Ovary (tissue), 7 donors: ENCODE measurements at regions not wholly inside any gene's neighbourhood (a gene's known extent, or its start where the extent isn't known, plus 50 kb on each side); places are given as distances from the start of the nearest gene placed in this dataset.

Experiments used
- DNase-seq, 5 donors: peaks; one replicate each; pipeline ENCODE4 v3.0.0-alpha.2; 2019 to 2020
- H3K27ac ChIP-seq, 2 donors: fragments of 200-600 bp; one replicate each; pipeline versions ENCODE4 v1.5.1 to v1.8.0; 2019 to 2022
- H3K27me3 ChIP-seq: fragments of 200-600 bp; one replicate; pipeline ENCODE4 v1.8.0; 2022
- H3K36me3 ChIP-seq: fragments of 200-600 bp; sonication (generic); one replicate; pipeline ENCODE4 v1.5.1; 2019
- H3K4me1 ChIP-seq: one replicate; pipeline ENCODE4 v1.8.1; 2013; ENCODE audit warnings: mild to moderate bottlenecking, moderate library complexity; ENCODE audit not compliant: insufficient read depth
- H3K4me3 ChIP-seq: fragments of 200-600 bp; sonication (generic); one replicate; pipeline ENCODE4 v1.5.1; 2017
- H3K9me3 ChIP-seq, 2 donors: fragments of 200-600 bp in 1 of 2; sonication (generic) in 1 of 2; one replicate each; pipeline versions ENCODE4 v1.5.1 to v1.8.1; 2013 to 2019; ENCODE audit warnings: mild to moderate bottlenecking in 1 of 2, moderate library complexity in 1 of 2
- EP300 ChIP-seq: sonication (generic); formaldehyde crosslinking; IDR thresholded peaks from one replicate; pipeline ENCODE4 v1.6.1; 2017; ENCODE audit warnings: antibody characterized with exemption
- POLR2A ChIP-seq: fragments of 450-650 bp; IDR thresholded peaks from one replicate; pipeline ENCODE4 v1.6.1; 2017; ENCODE audit warnings: antibody characterized with exemption, mild to moderate bottlenecking, moderate library complexity
- WGBS, 3 donors: extraction: QIAGEN DNeasy Blood & Tissue Kit in 1 of 3; methylation state at CpG; one replicate each; pipeline versions ENCODE4 v1.1.5 to v1.1.7; 2013 to 2017; 5-methylcytosine and 5-hydroxymethylcytosine counted together
- intact Hi-C, 4 donors: fragments of 100-400 bp; cut with DNase I; formaldehyde crosslinking; loops; one replicate each; pipeline versions ENCODE4 v1.11.0 to v1.15.1; 2022 to 2023
- TF ChIP-seq, protein P1 (sequence below), 3 donors: fragments of 450-650 bp in 2 of 3; fragments of 200-600 bp in 1 of 3; IDR thresholded peaks; one replicate each; pipeline versions ENCODE4 v1.5.1 to v1.8.0; 2016 to 2022; ENCODE audit warnings: antibody characterized with exemption in 3 of 3, mild to moderate bottlenecking in 1 of 3
- donor health status: DM: no; HTN: no; CAD: no; lungs with moderate emphysema.
- donor health status: DM: no; HTN: no; CAD: no.
- donor health status: Bipolar disorder and iron deficiency.
- donor health status: DM: no; HTN: no; CAD: no.
- donor health status: DM: yes; HTN: yes; CAD: no.

DNA sequence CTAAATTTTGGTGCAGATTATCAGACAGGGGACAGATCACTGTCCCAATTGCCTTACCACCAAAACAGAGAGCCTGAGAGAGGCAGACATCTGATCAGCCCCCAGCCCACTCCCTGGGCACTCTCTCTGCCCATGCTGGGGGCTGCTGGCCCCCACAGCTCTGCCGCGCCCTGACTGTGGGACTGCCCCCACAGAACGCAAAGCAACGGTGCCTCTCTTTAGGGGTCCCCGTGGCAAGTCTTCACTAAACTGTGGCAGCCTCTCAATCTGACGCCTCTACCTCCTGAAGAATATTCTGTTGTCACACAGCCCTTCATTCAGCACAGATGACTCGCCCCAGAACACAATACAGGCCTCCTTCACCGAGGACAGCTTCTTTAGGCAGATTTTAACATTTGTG is 197.4 kb downstream of the ERCC6L2 start:
- Histone ChIP-seq H3K4me3 (no peak overlapping the region), H3K36me3 (no peaks in the 10 kb centered on the region), H3K9me3 (no peaks in the 10 kb centered on the region), H3K27ac (no peak overlapping the region), H3K27me3 (no peaks in the 10 kb centered on the region), H3K4me1 (peaks cover 6% of the 10 kb centered on the region)
- intact Hi-C loops = no loop called here
- 95 to 96% (median 96%) methylated on average over 8 of the region's 8 CpGs for WGBS, 3 donors
- TF ChIP-seq, protein P1, sequence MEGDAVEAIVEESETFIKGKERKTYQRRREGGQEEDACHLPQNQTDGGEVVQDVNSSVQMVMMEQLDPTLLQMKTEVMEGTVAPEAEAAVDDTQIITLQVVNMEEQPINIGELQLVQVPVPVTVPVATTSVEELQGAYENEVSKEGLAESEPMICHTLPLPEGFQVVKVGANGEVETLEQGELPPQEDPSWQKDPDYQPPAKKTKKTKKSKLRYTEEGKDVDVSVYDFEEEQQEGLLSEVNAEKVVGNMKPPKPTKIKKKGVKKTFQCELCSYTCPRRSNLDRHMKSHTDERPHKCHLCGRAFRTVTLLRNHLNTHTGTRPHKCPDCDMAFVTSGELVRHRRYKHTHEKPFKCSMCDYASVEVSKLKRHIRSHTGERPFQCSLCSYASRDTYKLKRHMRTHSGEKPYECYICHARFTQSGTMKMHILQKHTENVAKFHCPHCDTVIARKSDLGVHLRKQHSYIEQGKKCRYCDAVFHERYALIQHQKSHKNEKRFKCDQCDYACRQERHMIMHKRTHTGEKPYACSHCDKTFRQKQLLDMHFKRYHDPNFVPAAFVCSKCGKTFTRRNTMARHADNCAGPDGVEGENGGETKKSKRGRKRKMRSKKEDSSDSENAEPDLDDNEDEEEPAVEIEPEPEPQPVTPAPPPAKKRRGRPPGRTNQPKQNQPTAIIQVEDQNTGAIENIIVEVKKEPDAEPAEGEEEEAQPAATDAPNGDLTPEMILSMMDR (IDR thresholded peaks at IDR 0.05) = no peak
- TF ChIP-seq EP300 (no peak), POLR2A (no peak)
- no peak for DNase-seq

GRCh38 chr9:96071815-96072124 is 196.3 kb downstream of the ERCC6L2 start:
- intact Hi-C loops = no loop called here

GRCh38 chr9:96071076-96071814 is 195.8 kb downstream of the ERCC6L2 start:
- no peak overlapping the region for H3K4me3 ChIP-seq
- peaks cover 15% of the 10 kb centered on the region for H3K4me1 ChIP-seq
- H3K27me3 ChIP-seq = no peaks in the 10 kb centered on the region
- no peaks in the 10 kb centered on the region for H3K9me3 ChIP-seq
- 71 to 79% (median 79%) methylated on average over 5 of the region's 5 CpGs for WGBS, 3 donors
- no peak for DNase-seq
- TF ChIP-seq POLR2A = no peak
- TF ChIP-seq, protein P1 (IDR thresholded peaks at IDR 0.05) = no peak
- no peak for TF ChIP-seq EP300
- no peaks in the 10 kb centered on the region for H3K36me3 ChIP-seq
- no peak overlapping the region for H3K27ac ChIP-seq
- intact Hi-C loops = no loop called here

More at GRCh38 chr9:96071815-96072124, 196.3 kb downstream of the ERCC6L2 start:
- no peak overlapping the region for H3K27ac ChIP-seq
- TF ChIP-seq EP300 (no peak), POLR2A (no peak)
- TF ChIP-seq, protein P1 (IDR thresholded peaks at IDR 0.05) = no peak
- no peaks in the 10 kb centered on the region for H3K9me3 ChIP-seq
- H3K27me3 ChIP-seq = no peaks in the 10 kb centered on the region
- DNase-seq = no peak
- 78 to 86% (median 81%) methylated on average over 4 of the region's 4 CpGs for WGBS, 3 donors
- no peak overlapping the region for H3K4me3 ChIP-seq
- H3K4me1 ChIP-seq = peaks cover 13% of the 10 kb centered on the region
- no peaks in the 10 kb centered on the region for H3K36me3 ChIP-seq

DNA sequence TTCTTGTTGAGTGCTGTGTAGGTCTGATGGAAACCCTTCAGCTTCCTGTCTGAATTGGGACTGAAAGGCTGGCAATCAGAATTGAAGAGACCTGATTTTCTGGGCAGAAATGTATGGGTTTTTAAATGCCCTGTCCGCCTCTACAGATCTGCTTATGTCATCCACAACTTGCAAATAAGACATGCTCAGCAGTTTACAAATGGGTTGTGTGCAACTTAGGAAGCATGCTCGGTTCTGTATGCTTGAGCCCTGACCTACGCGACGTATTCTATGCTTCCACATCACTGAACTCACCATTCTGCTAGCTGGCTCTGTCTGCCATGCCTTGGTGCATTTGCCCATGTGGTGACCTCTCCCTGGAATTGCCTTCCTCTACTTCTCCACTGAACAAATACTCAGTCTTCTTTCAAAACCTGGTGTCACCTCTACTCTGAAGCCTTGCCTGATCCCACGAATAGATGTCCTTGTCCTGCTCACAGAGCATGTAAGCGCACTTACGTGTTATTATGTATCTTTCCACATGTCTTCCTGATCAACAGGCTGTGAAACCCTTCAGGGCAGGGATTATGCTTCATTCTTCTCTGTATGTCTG is 194.2 kb downstream of the ERCC6L2 start:
- no peaks in the 10 kb centered on the region for H3K27me3 ChIP-seq
- TF ChIP-seq, protein P1 (IDR thresholded peaks at IDR 0.05) = no peak
- no peak for TF ChIP-seq POLR2A
- no peak for TF ChIP-seq EP300
- no peak for DNase-seq
- WGBS, 3 donors = 87 to 91% (median 88%) methylated on average over 8 of the region's 8 CpGs
- H3K36me3 ChIP-seq = no peaks in the 10 kb centered on the region
- intact Hi-C loops = loop anchor here in 1 of 4 donors (5.0 kb wide), 1 partner anchor 148 kb away; no protein-coding TSS in a partner anchor
- no peaks in the 10 kb centered on the region for H3K9me3 ChIP-seq
- H3K4me3 ChIP-seq = no peak overlapping the region
- peaks cover 15% of the 10 kb centered on the region for H3K4me1 ChIP-seq
- H3K27ac ChIP-seq = no peak overlapping the region
